ENCODE measurements at regions not wholly inside any gene's neighbourhood (a gene's known extent, or its start where the extent isn't known, plus 50 kb on each side); places are given as distances from the start of the nearest gene placed in this dataset.

DNA sequence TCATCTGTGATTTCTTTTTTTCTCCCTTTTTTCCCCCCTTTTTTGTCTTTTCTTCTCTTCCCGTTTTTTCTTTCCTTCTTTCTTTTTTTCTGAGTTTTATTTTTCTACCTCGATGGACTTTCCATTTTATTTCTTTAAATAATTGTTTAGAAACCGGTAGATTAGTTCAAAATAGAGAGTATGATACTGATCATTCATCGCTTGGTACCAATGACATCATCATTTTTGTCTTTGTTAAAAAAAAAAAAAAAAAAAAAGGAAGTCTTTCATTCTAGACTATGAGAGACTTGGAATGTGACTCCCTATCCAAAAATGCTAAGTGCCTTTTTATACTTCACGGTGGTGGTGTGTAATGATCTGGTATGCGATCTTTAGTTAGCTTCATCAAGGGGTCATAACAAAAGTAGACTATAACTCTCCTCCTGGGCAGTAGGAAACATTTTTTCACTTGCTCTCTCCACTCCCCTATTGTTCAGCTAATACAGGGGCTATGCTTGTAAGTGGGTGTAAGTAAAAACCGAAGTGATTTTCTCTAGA, 1517.5 kb upstream of the ZEB2 start:
- no peak for DNase-seq

GRCh38 chr2:146031158-146031557, 1511.2 kb upstream of the ZEB2 start:
- no peak for DNase-seq

GRCh38 chr2:146027156-146027555, 1507.2 kb upstream of the ZEB2 start:
- DNase-seq, result no peak

- no peak for DNase-seq
Observed at GRCh38 chr2:146025519-146025918, 1505.6 kb upstream of the ZEB2 start.

DNA sequence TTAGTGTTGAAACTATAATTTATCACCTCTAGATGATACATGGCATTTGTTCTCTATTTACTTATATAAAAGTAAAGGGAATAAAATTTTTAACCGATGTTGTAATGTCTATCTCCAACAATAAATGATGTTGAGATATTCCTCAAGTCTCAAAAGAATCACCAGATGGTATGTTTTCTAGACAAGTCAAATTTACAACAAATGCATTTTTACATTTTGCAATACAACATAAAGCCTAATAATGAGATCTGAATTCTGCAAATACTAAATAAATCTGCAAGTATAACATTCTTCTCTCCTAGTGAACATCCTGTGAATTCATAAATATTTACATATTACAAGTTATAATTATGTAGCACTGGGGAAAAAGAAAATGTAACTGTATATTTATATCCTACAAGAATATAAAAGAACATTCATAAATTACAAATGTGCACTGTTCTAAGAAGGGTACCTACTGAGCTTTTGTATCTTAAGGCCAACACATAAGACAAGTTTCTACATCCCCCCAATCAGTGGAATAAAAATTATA, 1504.4 kb upstream of the ZEB2 start:
- no peak for DNase-seq

DNA sequence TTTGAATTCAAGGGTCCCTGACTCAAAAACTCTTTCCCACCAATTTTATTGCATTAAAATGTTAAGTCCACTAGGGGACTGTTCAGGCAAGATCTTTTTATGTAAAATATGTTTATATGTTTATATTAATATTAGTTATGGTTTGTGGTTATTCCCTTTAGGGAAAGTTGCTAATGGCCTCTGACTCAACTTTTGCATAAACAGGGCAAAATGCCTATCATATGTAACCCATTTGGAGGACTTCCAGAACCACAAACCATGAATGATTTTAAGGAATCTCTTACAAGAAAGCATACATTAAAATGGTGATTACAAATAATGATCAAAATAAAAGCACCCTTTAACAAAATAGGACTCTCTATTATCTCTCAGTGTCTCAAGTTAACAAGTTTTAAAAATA, 1484.5 kb upstream of the ZEB2 start:
- no peak for DNase-seq

- DNase-seq, result no peak
Observed at GRCh38 chr2:146003337-146003736, 1483.4 kb upstream of the ZEB2 start.

DNA sequence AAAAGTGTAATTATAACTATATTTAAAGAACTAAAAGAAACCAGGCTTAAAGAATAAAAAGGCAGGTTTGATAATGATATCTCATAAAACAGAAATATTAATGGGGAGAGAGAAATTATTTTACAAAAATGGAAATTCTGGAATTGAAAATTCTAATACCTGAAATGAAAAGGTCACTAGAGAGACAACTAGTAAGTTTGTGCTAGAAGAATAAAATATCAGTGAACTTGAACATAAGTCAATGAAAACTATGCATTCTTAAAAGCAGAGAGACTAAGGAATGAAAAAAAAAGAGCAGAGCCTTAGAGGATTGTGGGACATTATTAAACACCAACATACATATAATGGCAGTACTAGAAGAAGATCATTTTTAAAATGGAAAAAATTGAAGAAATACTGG, 1475.0 kb upstream of the ZEB2 start:
- no peak for DNase-seq

DNA sequence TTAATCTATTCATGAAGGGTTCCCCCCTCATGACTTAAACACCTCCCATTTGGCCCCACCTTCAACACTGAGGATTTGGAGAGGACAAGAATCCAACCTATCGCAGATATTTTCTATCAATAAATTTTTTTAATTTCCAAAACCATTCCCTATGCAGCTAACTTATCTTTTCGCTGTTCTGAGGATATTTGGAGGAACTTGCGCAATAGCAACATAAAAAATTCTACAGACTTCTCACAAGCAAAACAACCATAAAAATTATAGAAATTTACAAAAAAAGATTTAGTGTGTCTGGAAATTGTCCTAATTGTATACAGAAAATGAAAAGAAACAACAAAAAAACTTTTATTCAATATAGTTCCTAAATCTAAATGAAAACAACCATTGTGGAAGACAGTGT, 1472.7 kb upstream of the ZEB2 start:
- DNase-seq, result no peak

DNA sequence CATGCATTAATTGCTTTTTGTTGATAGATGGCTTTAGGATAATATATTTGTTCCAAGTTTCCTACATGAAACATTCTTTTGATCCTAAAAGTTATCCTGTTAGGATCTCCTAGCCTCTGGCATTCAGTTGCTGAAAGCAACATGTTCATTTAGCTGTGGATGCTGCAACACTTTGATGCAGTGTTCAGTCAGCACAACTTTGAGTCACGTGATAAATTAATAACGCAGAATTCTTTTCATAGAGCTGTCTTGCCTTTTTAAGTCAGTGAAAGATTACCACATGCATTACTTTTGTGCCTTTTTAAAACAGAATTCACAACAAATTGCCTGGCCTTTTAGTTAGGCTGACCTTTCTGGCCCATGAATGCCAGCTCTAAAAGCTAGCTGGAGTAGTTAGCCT, 1467.9 kb upstream of the ZEB2 start:
- DNase-seq, result no peak

- DNase-seq, result no peak
Observed at GRCh38 chr2:145985517-145985916, 1465.6 kb upstream of the ZEB2 start.

DNA sequence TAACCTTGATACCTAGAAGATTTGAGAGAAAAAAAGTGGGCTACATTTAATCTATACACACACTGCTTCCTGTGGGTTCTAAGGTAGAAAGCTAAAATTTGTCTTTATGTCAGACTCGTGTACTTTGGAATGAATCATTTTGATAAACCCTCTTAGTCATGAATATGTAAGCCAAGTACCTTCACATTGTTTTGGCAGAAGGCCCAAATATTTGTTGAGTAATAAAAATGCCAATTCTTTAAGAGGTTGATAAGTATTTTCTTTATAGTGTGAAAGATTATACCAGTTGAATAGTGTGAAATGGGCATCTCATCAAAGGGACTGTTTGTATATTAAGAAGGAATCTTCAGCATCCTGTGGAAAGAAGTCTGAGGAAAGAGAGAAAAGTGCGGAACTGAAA, 1464.7 kb upstream of the ZEB2 start:
- no peak for DNase-seq

GRCh38 chr2:145980318-145980717, 1460.4 kb upstream of the ZEB2 start:
- no peak for DNase-seq

DNA sequence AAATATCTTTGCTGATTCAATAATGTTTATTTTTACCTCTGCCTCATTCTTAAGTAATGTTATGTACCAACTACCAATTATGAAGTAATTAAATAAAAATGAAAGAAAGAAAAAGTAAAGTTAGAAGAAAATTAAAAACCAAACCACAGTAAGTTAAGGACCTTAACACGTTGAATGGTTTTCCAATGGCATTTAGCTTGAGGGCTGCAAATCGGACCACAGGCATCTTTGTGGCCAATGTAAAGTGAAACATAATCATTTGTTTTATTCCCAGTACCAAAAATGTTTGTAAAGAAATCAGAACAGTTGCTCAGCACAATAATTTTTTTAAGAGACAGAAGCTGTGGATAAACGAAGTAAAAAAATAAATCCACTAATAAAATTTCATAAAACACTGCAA, 1455.5 kb upstream of the ZEB2 start:
- no peak for DNase-seq

DNA sequence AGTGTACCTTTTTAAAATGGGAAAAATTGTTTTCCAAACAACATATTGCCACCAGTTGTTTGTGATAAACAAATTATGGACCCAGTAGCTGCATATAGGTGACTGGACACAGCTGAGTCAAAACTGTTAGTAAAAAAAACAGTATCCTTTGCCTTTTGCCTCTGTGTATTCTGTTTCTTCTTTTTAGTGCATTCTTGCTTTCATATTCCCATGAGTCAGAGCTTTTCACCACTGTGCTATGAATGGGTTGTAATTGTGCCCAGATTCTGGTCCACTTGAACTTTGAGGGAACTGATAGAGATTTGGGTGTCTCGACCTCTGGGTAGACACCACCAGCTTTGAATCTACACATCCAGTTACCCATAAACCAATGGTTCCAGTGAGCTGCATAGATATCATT, 1441.9 kb upstream of the ZEB2 start:
- DNase-seq, result no peak

- DNase-seq, result no peak
Observed at GRCh38 chr2:145960479-145961163, 1440.7 kb upstream of the ZEB2 start.

- DNase-seq, result no peak
Observed at GRCh38 chr2:145958611-145959010, 1438.7 kb upstream of the ZEB2 start.

GRCh38 chr2:145957929-145958328, 1438.0 kb upstream of the ZEB2 start:
- no peak for DNase-seq

GRCh38 chr2:145939949-145940348, 1420.0 kb upstream of the ZEB2 start:
- no peak for DNase-seq

- no peak for DNase-seq
Observed at GRCh38 chr2:145935016-145935415, 1415.1 kb upstream of the ZEB2 start.

- DNase-seq, result no peak
Observed at GRCh38 chr2:145931781-145932395, 1412.0 kb upstream of the ZEB2 start.

DNA sequence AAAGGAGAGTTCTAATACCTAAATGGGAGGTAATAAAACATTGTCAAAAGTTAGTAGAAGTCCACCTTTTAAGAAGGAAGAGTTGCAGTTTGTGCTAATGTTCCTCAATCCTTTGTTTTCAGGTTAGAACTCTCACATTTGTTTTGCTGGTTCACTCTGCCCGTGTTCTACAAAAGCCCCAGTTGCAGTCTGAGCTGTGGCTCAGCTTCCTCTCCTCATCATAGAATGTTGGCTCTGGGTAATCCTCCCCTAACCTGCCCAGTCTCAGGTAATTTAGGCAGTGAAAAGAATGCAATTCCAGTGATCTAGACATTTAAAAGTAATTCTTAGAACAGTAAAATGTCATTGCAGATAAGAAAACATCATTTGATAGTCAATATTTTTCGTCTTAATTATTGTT, 1410.4 kb upstream of the ZEB2 start:
- DNase-seq, result no peak

- no peak for DNase-seq
Observed at GRCh38 chr2:145927131-145927950, 1407.4 kb upstream of the ZEB2 start.

DNA sequence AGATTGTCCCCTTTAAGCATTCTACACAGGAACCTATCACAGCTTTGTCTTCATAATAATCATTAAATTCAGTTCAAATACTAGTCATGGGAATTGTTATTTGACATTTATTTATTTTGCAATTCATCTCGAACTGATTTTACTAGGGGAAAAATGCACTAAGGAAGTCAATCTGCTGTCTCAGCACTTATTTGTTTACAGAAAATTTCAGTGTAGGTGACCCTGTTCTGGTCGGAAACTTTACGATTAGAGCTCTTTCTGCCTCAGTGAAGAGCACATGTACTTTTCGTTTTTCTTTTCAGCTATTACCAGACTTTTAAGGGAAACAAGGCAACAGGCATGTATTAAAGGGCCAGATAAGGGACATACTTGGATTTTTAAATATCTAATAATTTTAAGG, 1405.7 kb upstream of the ZEB2 start:
- no peak for DNase-seq
